GM23338 (cell line): ENCODE measurements at regions not wholly inside any gene's neighbourhood (a gene's known extent, or its start where the extent isn't known, plus 50 kb on each side); places are given as distances from the start of the nearest gene placed in this dataset.

ENCODE experiments used
- ATAC-seq: fragments of 200-7000 bp; cut with Tn5 transposase; 3 replicates; pipeline ENCODE4 v1.9.1; 2020
- DNase-seq: peaks from one replicate; pipeline ENCODE4 v3.0.0-alpha.2; 2015; ENCODE audit warnings: low spot score
- H2AFZ ChIP-seq: fragments of 200-600 bp; sonication (generic); 2 replicates; pipeline ENCODE4 v1.8.0; 2016; ENCODE audit warnings: antibody characterized with exemption, mild to moderate bottlenecking, moderate library complexity
- H3F3A ChIP-seq: fragments of 200-600 bp; sonication (generic); replicated peaks from 2 replicates; pipeline ENCODE4 v1.8.0; 2017; ENCODE audit warnings: antibody characterized with exemption, mixed run types, low read depth
- H3K27ac ChIP-seq: fragments of 200-600 bp; sonication (generic); 2 replicates; pipeline ENCODE4 v1.6.1; 2016; ENCODE audit warnings: low read depth
- H3K27me3 ChIP-seq: fragments of 200-600 bp; sonication (generic); 2 replicates; pipeline ENCODE4 v1.8.0; 2016; ENCODE audit warnings: mild to moderate bottlenecking, mixed run types, moderate library complexity; ENCODE audit not compliant: insufficient read depth
- H3K36me3 ChIP-seq: fragments of 200-600 bp; sonication (generic); 2 replicates; pipeline ENCODE4 v1.8.0; 2016; ENCODE audit warnings: mild to moderate bottlenecking; ENCODE audit not compliant: insufficient read depth
- H3K4me1 ChIP-seq: fragments of 200-600 bp; sonication (generic); 2 replicates; pipeline ENCODE4 v1.8.0; 2016; ENCODE audit warnings: mild to moderate bottlenecking, moderate library complexity; ENCODE audit not compliant: insufficient read depth
- H3K4me2 ChIP-seq: fragments of 200-600 bp; sonication (generic); 2 replicates; pipeline ENCODE4 v1.7.1; 2017; ENCODE audit warnings: mixed run types
- H3K4me3 ChIP-seq: fragments of 200-600 bp; sonication (generic); 2 replicates; pipeline ENCODE4 v1.6.1; 2016; ENCODE audit warnings: mixed run types
- H3K79me2 ChIP-seq: fragments of 200-600 bp; sonication (generic); replicated peaks from 2 replicates; pipeline ENCODE4 v1.8.0; 2017; ENCODE audit warnings: mild to moderate bottlenecking; ENCODE audit not compliant: insufficient read depth
- H3K9me2 ChIP-seq: fragments of 200-600 bp; sonication (generic); 2 replicates; pipeline ENCODE4 v1.8.0; 2017; ENCODE audit not compliant: insufficient read depth
- H4K20me1 ChIP-seq: fragments of 200-600 bp; sonication (generic); replicated peaks from 2 replicates; pipeline ENCODE4 v1.8.0; 2017; ENCODE audit warnings: mild to moderate bottlenecking; ENCODE audit not compliant: insufficient read depth
- H3K27ac Mint-ChIP-seq: 2 replicates; pipeline ENCODE4 v1.8.0; 2020; ENCODE audit warnings: inconsistent platforms, mild to moderate bottlenecking, moderate library complexity, mixed read lengths
- H3K27me3 Mint-ChIP-seq: 3 replicates; pipeline ENCODE4 v1.8.0; 2022; ENCODE audit warnings: low read depth, mild to moderate bottlenecking, moderate library complexity, mixed read lengths, inconsistent platforms; ENCODE audit not compliant: insufficient read depth, poor library complexity
- H3K36me3 Mint-ChIP-seq: 3 replicates; pipeline ENCODE4 v1.8.0; 2021; ENCODE audit warnings: low read depth, mild to moderate bottlenecking, inconsistent platforms, moderate library complexity, mixed read lengths
- H3K4me1 Mint-ChIP-seq: 3 replicates; pipeline ENCODE4 v1.8.0; 2020; ENCODE audit warnings: mild to moderate bottlenecking, inconsistent platforms, mixed read lengths
- H3K4me3 Mint-ChIP-seq: 3 replicates; pipeline ENCODE4 v1.8.0; 2021; ENCODE audit warnings: moderate library complexity, mild to moderate bottlenecking, inconsistent platforms, mixed read lengths
- H3K9me3 Mint-ChIP-seq: 3 replicates; pipeline ENCODE4 v1.8.0; 2020; ENCODE audit warnings: moderate library complexity, mild to moderate bottlenecking, inconsistent platforms, mixed read lengths
- CREB1 ChIP-seq: fragments of 250-450 bp; sonication (Bioruptor Pico); IDR thresholded peaks from 2 replicates; pipeline ENCODE4 v1.5.0; 2020; ENCODE audit warnings: low read depth, mild to moderate bottlenecking, moderate library complexity
- ETS1 ChIP-seq: IDR thresholded peaks from 2 replicates; pipeline ENCODE4 v1.6.1; 2016; ENCODE audit warnings: antibody characterized with exemption
- EZH2 ChIP-seq: fragments of 200-600 bp; sonication (generic); IDR thresholded peaks from one replicate; pipeline ENCODE4 v1.8.0; 2017; ENCODE audit warnings: antibody characterized with exemption, mild to moderate bottlenecking, low read depth; ENCODE audit not compliant: unreplicated experiment
- EZH2phosphoT487 ChIP-seq: fragments of 200-600 bp; sonication (generic); IDR thresholded peaks from one replicate; pipeline ENCODE4 v1.8.1; 2018; ENCODE audit warnings: antibody characterized with exemption; ENCODE audit not compliant: unreplicated experiment
- JUNB ChIP-seq: IDR thresholded peaks from one replicate; pipeline ENCODE4 v1.6.1; 2016; ENCODE audit warnings: antibody characterized with exemption; ENCODE audit not compliant: unreplicated experiment
- POLR2AphosphoS5 ChIP-seq: IDR thresholded peaks from 2 replicates; pipeline ENCODE4 v1.6.1; 2016; ENCODE audit warnings: antibody characterized with exemption, low read depth
- REST ChIP-seq: IDR thresholded peaks from one replicate; pipeline ENCODE4 v1.6.1; 2018; ENCODE audit warnings: antibody characterized with exemption; ENCODE audit not compliant: unreplicated experiment
- STAT1 ChIP-seq: IDR thresholded peaks from one replicate; pipeline ENCODE4 v1.6.1; 2016; ENCODE audit warnings: antibody characterized with exemption; ENCODE audit not compliant: unreplicated experiment
- ZNF114 ChIP-seq: fragments of 250-450 bp; sonication (Bioruptor Pico); IDR thresholded peaks from 2 replicates; pipeline ENCODE4 v1.5.0; 2020; ENCODE audit warnings: mild to moderate bottlenecking, moderate library complexity
- ZNF331 ChIP-seq: fragments of 250-450 bp; sonication (Bioruptor Pico); IDR thresholded peaks from 2 replicates; pipeline ENCODE4 v1.5.0; 2020; ENCODE audit warnings: low read depth, mild to moderate bottlenecking, moderate library complexity
- TF ChIP-seq, protein P1 (sequence below), 2 experiments: fragments of 200-600 bp in 1 of 2; sonication (generic) in 1 of 2; conservative IDR thresholded peaks; 2 replicates each; pipeline versions ENCODE4 v1.5.1 to v1.6.1; 2016 to 2017; ENCODE audit warnings: antibody characterized with exemption in 2 of 2, low read depth in 2 of 2, mild to moderate bottlenecking in 2 of 2, moderate library complexity in 1 of 2
- TF ChIP-seq, protein P2 (sequence below): fragments of 250-450 bp; sonication (Bioruptor Pico); IDR thresholded peaks from 2 replicates; pipeline ENCODE4 v1.5.0; 2020; ENCODE audit warnings: mild to moderate bottlenecking, moderate library complexity

DNA sequence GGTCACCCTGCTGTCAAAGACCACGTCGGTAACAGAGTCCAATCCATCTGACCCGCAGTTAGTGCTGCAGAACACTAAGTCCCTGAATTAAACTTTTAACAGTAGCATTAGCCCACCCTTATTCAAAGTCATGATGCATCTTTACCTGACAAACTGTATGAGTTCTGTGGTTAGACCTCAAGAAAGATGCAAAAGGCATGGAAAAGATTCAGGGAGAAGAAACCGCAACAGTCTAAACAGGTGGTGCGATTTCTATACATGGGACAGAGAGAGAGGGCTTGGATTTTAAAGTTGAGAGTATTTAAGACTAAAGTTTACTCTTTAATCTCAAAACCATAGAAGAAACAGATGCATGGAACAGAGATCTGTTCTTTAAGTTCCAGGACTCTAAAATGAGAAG lies 103.3 kb upstream of the NFE2L3 start:
- H3K4me2 ChIP-seq: no peak overlapping the region
- H3K79me2 ChIP-seq: no peaks in the 10 kb centered on the region
- no peak overlapping the region for H2AFZ ChIP-seq
- H3K27me3 ChIP-seq: no peaks in the 10 kb centered on the region
- H3K4me3 Mint-ChIP-seq: no peak overlapping the region
- no peaks in the 10 kb centered on the region for H3F3A ChIP-seq
- H3K4me3 ChIP-seq: no peak overlapping the region
- no peak for ATAC-seq
- H3K36me3 Mint-ChIP-seq: no peaks in the 10 kb centered on the region
- no peaks in the 10 kb centered on the region for H3K9me2 ChIP-seq
- no peaks in the 10 kb centered on the region for H4K20me1 ChIP-seq
- no peaks in the 10 kb centered on the region for H3K4me1 ChIP-seq
- peaks cover 4% of the 10 kb centered on the region; the same call in 2 of the 3 replicates for H3K4me1 Mint-ChIP-seq
- no peak overlapping the region for H3K27ac Mint-ChIP-seq
- no peak for DNase-seq
- H3K9me3 Mint-ChIP-seq: no peaks in the 10 kb centered on the region; the same call in 2 of the 3 replicates
- no peak overlapping the region for H3K27ac ChIP-seq
- TF ChIP-seq ZNF114 (CRISPR knock-in tag) (no peak), STAT1 (no peak), ETS1 (no peak), REST (no peak), EZH2phosphoT487 (no peak), CREB1 (no peak), JUNB (no peak), POLR2AphosphoS5 (no peak), EZH2 (no peak), ZNF331 (no peak)
- TF ChIP-seq, protein P1, sequence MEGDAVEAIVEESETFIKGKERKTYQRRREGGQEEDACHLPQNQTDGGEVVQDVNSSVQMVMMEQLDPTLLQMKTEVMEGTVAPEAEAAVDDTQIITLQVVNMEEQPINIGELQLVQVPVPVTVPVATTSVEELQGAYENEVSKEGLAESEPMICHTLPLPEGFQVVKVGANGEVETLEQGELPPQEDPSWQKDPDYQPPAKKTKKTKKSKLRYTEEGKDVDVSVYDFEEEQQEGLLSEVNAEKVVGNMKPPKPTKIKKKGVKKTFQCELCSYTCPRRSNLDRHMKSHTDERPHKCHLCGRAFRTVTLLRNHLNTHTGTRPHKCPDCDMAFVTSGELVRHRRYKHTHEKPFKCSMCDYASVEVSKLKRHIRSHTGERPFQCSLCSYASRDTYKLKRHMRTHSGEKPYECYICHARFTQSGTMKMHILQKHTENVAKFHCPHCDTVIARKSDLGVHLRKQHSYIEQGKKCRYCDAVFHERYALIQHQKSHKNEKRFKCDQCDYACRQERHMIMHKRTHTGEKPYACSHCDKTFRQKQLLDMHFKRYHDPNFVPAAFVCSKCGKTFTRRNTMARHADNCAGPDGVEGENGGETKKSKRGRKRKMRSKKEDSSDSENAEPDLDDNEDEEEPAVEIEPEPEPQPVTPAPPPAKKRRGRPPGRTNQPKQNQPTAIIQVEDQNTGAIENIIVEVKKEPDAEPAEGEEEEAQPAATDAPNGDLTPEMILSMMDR (conservative IDR thresholded peaks at IDR 0.05; ENCODE audit: low read depth in 2 of 2): no peak
- TF ChIP-seq, protein P2, sequence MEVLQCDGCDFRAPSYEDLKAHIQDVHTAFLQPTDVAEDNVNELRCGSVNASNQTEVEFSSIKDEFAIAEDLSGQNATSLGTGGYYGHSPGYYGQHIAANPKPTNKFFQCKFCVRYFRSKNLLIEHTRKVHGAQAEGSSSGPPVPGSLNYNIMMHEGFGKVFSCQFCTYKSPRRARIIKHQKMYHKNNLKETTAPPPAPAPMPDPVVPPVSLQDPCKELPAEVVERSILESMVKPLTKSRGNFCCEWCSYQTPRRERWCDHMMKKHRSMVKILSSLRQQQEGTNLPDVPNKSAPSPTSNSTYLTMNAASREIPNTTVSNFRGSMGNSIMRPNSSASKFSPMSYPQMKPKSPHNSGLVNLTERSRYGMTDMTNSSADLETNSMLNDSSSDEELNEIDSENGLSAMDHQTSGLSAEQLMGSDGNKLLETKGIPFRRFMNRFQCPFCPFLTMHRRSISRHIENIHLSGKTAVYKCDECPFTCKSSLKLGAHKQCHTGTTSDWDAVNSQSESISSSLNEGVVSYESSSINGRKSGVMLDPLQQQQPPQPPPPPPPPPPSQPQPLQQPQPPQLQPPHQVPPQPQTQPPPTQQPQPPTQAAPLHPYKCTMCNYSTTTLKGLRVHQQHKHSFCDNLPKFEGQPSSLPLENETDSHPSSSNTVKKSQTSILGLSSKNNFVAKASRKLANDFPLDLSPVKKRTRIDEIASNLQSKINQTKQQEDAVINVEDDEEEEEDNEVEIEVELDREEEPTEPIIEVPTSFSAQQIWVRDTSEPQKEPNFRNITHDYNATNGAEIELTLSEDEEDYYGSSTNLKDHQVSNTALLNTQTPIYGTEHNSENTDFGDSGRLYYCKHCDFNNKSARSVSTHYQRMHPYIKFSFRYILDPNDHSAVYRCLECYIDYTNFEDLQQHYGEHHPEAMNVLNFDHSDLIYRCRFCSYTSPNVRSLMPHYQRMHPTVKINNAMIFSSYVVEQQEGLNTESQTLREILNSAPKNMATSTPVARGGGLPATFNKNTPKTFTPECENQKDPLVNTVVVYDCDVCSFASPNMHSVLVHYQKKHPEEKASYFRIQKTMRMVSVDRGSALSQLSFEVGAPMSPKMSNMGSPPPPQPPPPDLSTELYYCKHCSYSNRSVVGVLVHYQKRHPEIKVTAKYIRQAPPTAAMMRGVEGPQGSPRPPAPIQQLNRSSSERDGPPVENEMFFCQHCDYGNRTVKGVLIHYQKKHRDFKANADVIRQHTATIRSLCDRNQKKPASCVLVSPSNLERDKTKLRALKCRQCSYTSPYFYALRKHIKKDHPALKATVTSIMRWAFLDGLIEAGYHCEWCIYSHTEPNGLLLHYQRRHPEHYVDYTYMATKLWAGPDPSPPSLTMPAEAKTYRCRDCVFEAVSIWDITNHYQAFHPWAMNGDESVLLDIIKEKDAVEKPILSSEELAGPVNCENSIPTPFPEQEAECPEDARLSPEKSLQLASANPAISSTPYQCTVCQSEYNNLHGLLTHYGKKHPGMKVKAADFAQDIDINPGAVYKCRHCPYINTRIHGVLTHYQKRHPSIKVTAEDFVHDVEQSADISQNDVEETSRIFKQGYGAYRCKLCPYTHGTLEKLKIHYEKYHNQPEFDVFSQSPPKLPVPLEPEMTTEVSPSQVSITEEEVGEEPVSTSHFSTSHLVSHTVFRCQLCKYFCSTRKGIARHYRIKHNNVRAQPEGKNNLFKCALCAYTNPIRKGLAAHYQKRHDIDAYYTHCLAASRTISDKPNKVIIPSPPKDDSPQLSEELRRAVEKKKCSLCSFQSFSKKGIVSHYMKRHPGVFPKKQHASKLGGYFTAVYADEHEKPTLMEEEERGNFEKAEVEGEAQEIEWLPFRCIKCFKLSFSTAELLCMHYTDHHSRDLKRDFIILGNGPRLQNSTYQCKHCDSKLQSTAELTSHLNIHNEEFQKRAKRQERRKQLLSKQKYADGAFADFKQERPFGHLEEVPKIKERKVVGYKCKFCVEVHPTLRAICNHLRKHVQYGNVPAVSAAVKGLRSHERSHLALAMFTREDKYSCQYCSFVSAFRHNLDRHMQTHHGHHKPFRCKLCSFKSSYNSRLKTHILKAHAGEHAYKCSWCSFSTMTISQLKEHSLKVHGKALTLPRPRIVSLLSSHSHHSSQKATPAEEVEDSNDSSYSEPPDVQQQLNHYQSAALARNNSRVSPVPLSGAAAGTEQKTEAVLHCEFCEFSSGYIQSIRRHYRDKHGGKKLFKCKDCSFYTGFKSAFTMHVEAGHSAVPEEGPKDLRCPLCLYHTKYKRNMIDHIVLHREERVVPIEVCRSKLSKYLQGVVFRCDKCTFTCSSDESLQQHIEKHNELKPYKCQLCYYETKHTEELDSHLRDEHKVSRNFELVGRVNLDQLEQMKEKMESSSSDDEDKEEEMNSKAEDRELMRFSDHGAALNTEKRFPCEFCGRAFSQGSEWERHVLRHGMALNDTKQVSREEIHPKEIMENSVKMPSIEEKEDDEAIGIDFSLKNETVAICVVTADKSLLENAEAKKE (CRISPR knock-in tag): no peak
- no peaks in the 10 kb centered on the region for H3K36me3 ChIP-seq
- peaks cover 1% of the 10 kb centered on the region for H3K27me3 Mint-ChIP-seq
